ENCODE measurements at regions not wholly inside any gene's neighbourhood (a gene's known extent, or its start where the extent isn't known, plus 50 kb on each side); places are given as distances from the start of the nearest gene placed in this dataset.

GRCh38 chr10:78832281-78832680, 236.5 kb upstream of the ZMIZ1 start:
- TF ChIP-seq, protein P1, sequence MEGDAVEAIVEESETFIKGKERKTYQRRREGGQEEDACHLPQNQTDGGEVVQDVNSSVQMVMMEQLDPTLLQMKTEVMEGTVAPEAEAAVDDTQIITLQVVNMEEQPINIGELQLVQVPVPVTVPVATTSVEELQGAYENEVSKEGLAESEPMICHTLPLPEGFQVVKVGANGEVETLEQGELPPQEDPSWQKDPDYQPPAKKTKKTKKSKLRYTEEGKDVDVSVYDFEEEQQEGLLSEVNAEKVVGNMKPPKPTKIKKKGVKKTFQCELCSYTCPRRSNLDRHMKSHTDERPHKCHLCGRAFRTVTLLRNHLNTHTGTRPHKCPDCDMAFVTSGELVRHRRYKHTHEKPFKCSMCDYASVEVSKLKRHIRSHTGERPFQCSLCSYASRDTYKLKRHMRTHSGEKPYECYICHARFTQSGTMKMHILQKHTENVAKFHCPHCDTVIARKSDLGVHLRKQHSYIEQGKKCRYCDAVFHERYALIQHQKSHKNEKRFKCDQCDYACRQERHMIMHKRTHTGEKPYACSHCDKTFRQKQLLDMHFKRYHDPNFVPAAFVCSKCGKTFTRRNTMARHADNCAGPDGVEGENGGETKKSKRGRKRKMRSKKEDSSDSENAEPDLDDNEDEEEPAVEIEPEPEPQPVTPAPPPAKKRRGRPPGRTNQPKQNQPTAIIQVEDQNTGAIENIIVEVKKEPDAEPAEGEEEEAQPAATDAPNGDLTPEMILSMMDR (IDR thresholded peaks at IDR 0.05): no peak
- no peak for TF ChIP-seq POLR2A (IDR thresholded peaks at IDR 0.05)
